HepG2 (cell line): ENCODE measurements at regions not wholly inside any gene's neighbourhood (a gene's known extent, or its start where the extent isn't known, plus 50 kb on each side); places are given as distances from the start of the nearest gene placed in this dataset.

Source experiments
- ATAC-seq: fragments of 200-7000 bp; cut with Tn5 transposase; 3 replicates; pipeline ENCODE4 v1.9.1; 2020; ENCODE audit warnings: mild to moderate bottlenecking, moderate library complexity
- BruUV-seq: library from RNA; stranded (reverse); fragments of 400-500 nt; replicated peaks from 2 replicates; lab custom pipeline; 2021; lab: Mats Ljungman, UMichigan
- CTCF ChIA-PET: fragments of 300-600 bp; formaldehyde crosslinking; extraction: SDS; loops from one replicate; lab custom pipeline; 2021; ENCODE audit warnings: low total read pairs, inconsistent platforms, low intra/inter-chr PET ratio; lab: Yijun Ruan, JAX
- POLR2A ChIA-PET: fragments of 350-600 bp; sonication (Branson Sonifier 250); formaldehyde crosslinking; loops from one replicate; lab custom pipeline; 2020; ENCODE audit warnings: antibody characterized with exemption, inconsistent platforms; lab: Yijun Ruan, JAX
- DNase-seq: peaks from one replicate; pipeline ENCODE4 v3.0.0-alpha.2; 2015; ENCODE audit warnings: low spot score
- FAIRE-seq: peaks from 3 replicates; lab custom pipeline; 2011; peaks lifted over from hg19 to GRCh38; lab: Jason Lieb, UNC
- H2AFZ ChIP-seq: one replicate; pipeline ENCODE4 v1.6.1; 2011; ENCODE audit warnings: low read length, inconsistent platforms
- H3K27ac ChIP-seq: fragments of 300-600 bp; 3 replicates; pipeline ENCODE4 v1.8.0; 2011; ENCODE audit warnings: mixed run types, mild to moderate bottlenecking, mixed read lengths, low read length, inconsistent platforms; ENCODE audit not compliant: insufficient read depth; ENCODE audit errors: extremely low read length
- H3K27me3 ChIP-seq, 2 experiments: fragments of 200-600 bp in 1 of 2; 2 replicates in 1 of 2; 3 replicates in 1 of 2; pipeline versions ENCODE4 v1.6.0 to v1.8.0; 2011; ENCODE audit warnings: low read length in 2 of 2, mild to moderate bottlenecking in 2 of 2, moderate library complexity in 2 of 2, inconsistent platforms in 1 of 2; ENCODE audit not compliant: insufficient read depth in 2 of 2, control insufficient read depth in 1 of 2
- H3K36me3 ChIP-seq, 2 experiments: fragments of 200-600 bp in 1 of 2; replicated peaks in 1 of 2; 2 replicates in 1 of 2; 3 replicates in 1 of 2; pipeline versions ENCODE4 v1.5.1 to v1.8.0; 2011; ENCODE audit warnings: low read length in 2 of 2, inconsistent platforms in 1 of 2; ENCODE audit not compliant: insufficient read depth in 2 of 2, control insufficient read depth in 1 of 2
- H3K4me1 ChIP-seq: 2 replicates; pipeline ENCODE4 v1.5.1; 2012; ENCODE audit warnings: low read length, inconsistent platforms; ENCODE audit not compliant: insufficient read depth
- H3K4me2 ChIP-seq: 2 replicates; pipeline ENCODE4 v1.6.0; 2011; ENCODE audit warnings: low read depth, low read length, inconsistent platforms
- H3K4me3 ChIP-seq, 3 experiments: fragments of 200-600 bp in 1 of 3; sonication (generic), shearing (Covaris generic) in 1 of 3; replicated peaks in 1 of 3; 2 replicates each; pipeline ENCODE4 v1.5.1; 2011 to 2016; ENCODE audit warnings: low read length in 3 of 3, inconsistent platforms in 2 of 3, low read depth in 2 of 3, mild to moderate bottlenecking in 2 of 3, control low read depth in 1 of 3, mixed read lengths in 1 of 3; ENCODE audit not compliant: insufficient read depth in 1 of 3
- H3K79me2 ChIP-seq: one replicate; pipeline ENCODE4 v1.6.1; 2011; ENCODE audit warnings: low read length, inconsistent platforms; ENCODE audit not compliant: insufficient read depth
- H3K9ac ChIP-seq: 2 replicates; pipeline ENCODE4 v1.6.0; 2011; ENCODE audit warnings: mild to moderate bottlenecking, low read depth, low read length, inconsistent platforms; ENCODE audit not compliant: insufficient read depth
- H3K9me3 ChIP-seq: 2 replicates; pipeline ENCODE4 v1.5.1; 2012; ENCODE audit warnings: mild to moderate bottlenecking, low read length
- H4K20me1 ChIP-seq: 2 replicates; pipeline ENCODE4 v1.6.0; 2011; ENCODE audit warnings: inconsistent platforms, mild to moderate bottlenecking, low read length, moderate library complexity; ENCODE audit not compliant: insufficient read depth
- HCFC1 ChIP-seq: fragments of 150-350 bp; IDR thresholded peaks from 2 replicates; pipeline ENCODE4 v1.6.1; 2014; ENCODE audit warnings: low read depth, low read length
- ISL2 ChIP-seq: sonication (generic); formaldehyde crosslinking; IDR thresholded peaks from 2 replicates; pipeline ENCODE4 v1.5.0; 2020; ENCODE audit warnings: missing genetic modification reagents
- KLF9 ChIP-seq: IDR thresholded peaks from 2 replicates; pipeline ENCODE4 v1.6.1; 2016; ENCODE audit warnings: low read depth
- NFE2 ChIP-seq: sonication (generic); formaldehyde crosslinking; IDR thresholded peaks from 2 replicates; pipeline ENCODE4 v1.4.0; 2020; ENCODE audit warnings: missing genetic modification reagents
- RBM39 ChIP-seq: fragments of 200-400 bp; formaldehyde crosslinking; IDR thresholded peaks from one replicate; pipeline ENCODE4 v1.6.1; 2018; ENCODE audit warnings: antibody characterized with exemption, mild to moderate bottlenecking, low read depth, low read length; ENCODE audit not compliant: poor library complexity, severe bottlenecking
- TRIM24 ChIP-seq: sonication (generic); formaldehyde crosslinking; IDR thresholded peaks from 2 replicates; pipeline ENCODE4 v1.8.0; 2022; ENCODE audit warnings: mild to moderate bottlenecking, missing genetic modification reagents
- ZNF180 ChIP-seq: sonication (generic); formaldehyde crosslinking; IDR thresholded peaks from 2 replicates; pipeline ENCODE4 v1.4.0; 2020; ENCODE audit warnings: low read depth, missing genetic modification reagents, borderline replicate concordance
- ZNF282 ChIP-seq: fragments of 450-650 bp; IDR thresholded peaks from 2 replicates; pipeline ENCODE4 v1.6.1; 2018; ENCODE audit not compliant: partially characterized antibody
- ZNF672 ChIP-seq: sonication (generic); formaldehyde crosslinking; IDR thresholded peaks from 2 replicates; pipeline ENCODE4 v1.8.1; 2022; ENCODE audit warnings: missing genetic modification reagents
- WGBS: methylation state at CpG from one replicate; pipeline ENCODE4 v1.1.6; 2017; ENCODE audit warnings: low lambda C conversion rate; 5-methylcytosine and 5-hydroxymethylcytosine counted together
- in situ Hi-C: cut with HindIII; loops from 2 replicates; pipeline ENCODE4 v1.10.0; 2017; ENCODE audit warnings: low pct_unique_long_range_greater_than_20kb; ENCODE audit not compliant: extremely low pct_ligation_motif_present
- intact Hi-C: fragments of 100-400 bp; cut with micrococcal nuclease; formaldehyde crosslinking; loops from one replicate; pipeline ENCODE4 v1.10.0; 2022; ENCODE audit not compliant: unreplicated experiment
- TF ChIP-seq, protein P1 (sequence below): sonication (generic); formaldehyde crosslinking; conservative IDR thresholded peaks from 2 replicates; pipeline ENCODE4 v1.8.1; 2023; ENCODE audit warnings: missing genetic modification reagents
- TF ChIP-seq, protein P2 (sequence below): sonication (generic); formaldehyde crosslinking; IDR thresholded peaks from 2 replicates; pipeline ENCODE4 v1.4.0; 2020; ENCODE audit warnings: missing genetic modification reagents, borderline replicate concordance
- TF ChIP-seq, protein P3 (sequence below): sonication (generic); formaldehyde crosslinking; IDR thresholded peaks from 2 replicates; pipeline ENCODE4 v1.5.0; 2020; ENCODE audit warnings: mild to moderate bottlenecking, missing genetic modification reagents

DNA sequence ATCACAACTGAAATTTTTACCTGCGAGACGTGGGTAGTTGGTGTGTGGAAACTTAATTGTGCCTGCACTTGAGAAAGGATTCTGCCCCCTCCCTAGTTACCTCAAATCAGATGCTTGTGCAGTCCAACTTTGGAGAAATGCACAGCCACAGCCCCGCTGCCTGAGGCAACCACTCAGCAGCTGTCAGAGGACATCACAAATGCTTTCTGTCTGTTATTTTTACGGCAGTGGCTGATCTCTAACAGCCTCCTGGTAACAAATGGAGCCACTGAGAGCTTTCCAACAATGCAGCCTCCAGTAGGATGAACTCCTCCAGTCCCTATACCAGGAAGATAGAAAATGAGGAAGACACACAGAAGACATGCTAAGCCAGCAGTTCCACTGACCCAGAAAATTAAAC, 712.2 kb upstream of the GHITM start:
- intact Hi-C loops (no loop called here), in situ Hi-C loops (no loop called here)
- peaks cover 94% of the 10 kb centered on the region for H3K9me3 ChIP-seq
- no peak overlapping the region for H3K4me2 ChIP-seq
- no peaks in the 10 kb centered on the region for H3K27me3 ChIP-seq
- no peaks in the 10 kb centered on the region for H3K36me3 ChIP-seq
- no peaks in the 10 kb centered on the region for H3K79me2 ChIP-seq
- no peak overlapping the region for H3K4me3 ChIP-seq
- H2AFZ ChIP-seq, result no peak overlapping the region
- no peak for FAIRE-seq
- WGBS, result 0% methylated on average over 4 of the region's 4 CpGs
- DNase-seq, result no peak
- no peaks in the 10 kb centered on the region for H4K20me1 ChIP-seq
- no peak for ATAC-seq
- H3K9ac ChIP-seq, result no peak overlapping the region
- H3K4me1 ChIP-seq, result no peaks in the 10 kb centered on the region
- TF ChIP-seq TRIM24 (no peak), ZNF672 (CRISPR knock-in tag) (no peak), ZNF282 (no peak), NFE2 (no peak)
- TF ChIP-seq, protein P1, sequence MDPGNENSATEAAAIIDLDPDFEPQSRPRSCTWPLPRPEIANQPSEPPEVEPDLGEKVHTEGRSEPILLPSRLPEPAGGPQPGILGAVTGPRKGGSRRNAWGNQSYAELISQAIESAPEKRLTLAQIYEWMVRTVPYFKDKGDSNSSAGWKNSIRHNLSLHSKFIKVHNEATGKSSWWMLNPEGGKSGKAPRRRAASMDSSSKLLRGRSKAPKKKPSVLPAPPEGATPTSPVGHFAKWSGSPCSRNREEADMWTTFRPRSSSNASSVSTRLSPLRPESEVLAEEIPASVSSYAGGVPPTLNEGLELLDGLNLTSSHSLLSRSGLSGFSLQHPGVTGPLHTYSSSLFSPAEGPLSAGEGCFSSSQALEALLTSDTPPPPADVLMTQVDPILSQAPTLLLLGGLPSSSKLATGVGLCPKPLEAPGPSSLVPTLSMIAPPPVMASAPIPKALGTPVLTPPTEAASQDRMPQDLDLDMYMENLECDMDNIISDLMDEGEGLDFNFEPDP (CRISPR knock-in tag), result no peak
- POLR2A ChIA-PET, result no interaction called here
- BruUV-seq, result no TSS peak
- CTCF ChIA-PET, result no interaction called here
- H3K27ac ChIP-seq, result no peak overlapping the region

DNA sequence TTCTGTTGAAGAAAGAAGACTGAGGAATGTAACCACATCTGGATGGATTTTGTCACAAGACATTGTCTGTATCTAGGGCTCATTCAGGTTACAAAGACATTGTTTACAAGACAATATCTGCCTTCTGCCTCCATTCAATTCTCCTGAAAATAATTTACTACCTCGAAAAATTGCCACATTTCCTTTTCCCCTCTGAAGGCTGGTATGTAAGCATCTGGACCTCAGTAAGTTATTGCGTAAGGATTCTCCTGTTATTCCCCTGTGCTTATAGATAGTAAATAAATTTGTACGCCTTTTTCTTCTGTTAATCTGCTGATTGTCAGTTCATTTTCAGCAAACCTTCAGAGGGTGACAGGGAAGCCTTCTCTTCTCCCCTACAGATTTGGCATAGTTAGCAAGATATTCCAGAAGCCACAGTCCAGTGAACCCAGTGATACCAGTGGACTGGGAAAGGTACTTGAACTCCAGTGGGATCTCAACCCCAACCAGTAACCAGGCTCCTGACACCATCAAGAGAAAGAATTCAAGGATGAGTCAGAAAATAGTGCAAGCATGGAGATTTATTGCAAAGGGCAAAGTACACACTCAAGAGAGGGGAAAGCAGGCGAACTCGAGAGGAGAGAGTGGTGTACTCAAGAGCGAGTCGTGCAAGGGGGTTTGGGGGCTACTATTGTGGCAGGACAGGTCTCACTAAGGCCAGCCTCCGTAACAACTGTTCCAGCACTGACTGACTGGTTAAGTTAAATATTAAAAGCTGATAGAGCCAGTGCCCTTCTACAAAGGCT, 706.9 kb upstream of the GHITM start:
- H2AFZ ChIP-seq, result no peak overlapping the region
- no peaks in the 10 kb centered on the region for H3K27me3 ChIP-seq
- no peak overlapping the region for H3K9ac ChIP-seq
- no peaks in the 10 kb centered on the region for H4K20me1 ChIP-seq
- H3K9me3 ChIP-seq, result peaks cover 94% of the 10 kb centered on the region
- in situ Hi-C loops (no loop called here), intact Hi-C loops (no loop called here)
- no peak overlapping the region for H3K4me3 ChIP-seq
- no TSS peak for BruUV-seq
- H3K27ac ChIP-seq, result no peak overlapping the region
- H3K36me3 ChIP-seq, result no peaks in the 10 kb centered on the region
- ChIA-PET CTCF (no interaction called here), POLR2A (no interaction called here)
- FAIRE-seq (no peak), DNase-seq (no peak), ATAC-seq (no peak)
- 13% methylated on average over 8 of the region's 8 CpGs for WGBS
- no peak overlapping the region for H3K4me2 ChIP-seq
- H3K79me2 ChIP-seq, result no peaks in the 10 kb centered on the region
- no peaks in the 10 kb centered on the region for H3K4me1 ChIP-seq
- no peak for TF ChIP-seq HCFC1
- TF ChIP-seq, protein P2, sequence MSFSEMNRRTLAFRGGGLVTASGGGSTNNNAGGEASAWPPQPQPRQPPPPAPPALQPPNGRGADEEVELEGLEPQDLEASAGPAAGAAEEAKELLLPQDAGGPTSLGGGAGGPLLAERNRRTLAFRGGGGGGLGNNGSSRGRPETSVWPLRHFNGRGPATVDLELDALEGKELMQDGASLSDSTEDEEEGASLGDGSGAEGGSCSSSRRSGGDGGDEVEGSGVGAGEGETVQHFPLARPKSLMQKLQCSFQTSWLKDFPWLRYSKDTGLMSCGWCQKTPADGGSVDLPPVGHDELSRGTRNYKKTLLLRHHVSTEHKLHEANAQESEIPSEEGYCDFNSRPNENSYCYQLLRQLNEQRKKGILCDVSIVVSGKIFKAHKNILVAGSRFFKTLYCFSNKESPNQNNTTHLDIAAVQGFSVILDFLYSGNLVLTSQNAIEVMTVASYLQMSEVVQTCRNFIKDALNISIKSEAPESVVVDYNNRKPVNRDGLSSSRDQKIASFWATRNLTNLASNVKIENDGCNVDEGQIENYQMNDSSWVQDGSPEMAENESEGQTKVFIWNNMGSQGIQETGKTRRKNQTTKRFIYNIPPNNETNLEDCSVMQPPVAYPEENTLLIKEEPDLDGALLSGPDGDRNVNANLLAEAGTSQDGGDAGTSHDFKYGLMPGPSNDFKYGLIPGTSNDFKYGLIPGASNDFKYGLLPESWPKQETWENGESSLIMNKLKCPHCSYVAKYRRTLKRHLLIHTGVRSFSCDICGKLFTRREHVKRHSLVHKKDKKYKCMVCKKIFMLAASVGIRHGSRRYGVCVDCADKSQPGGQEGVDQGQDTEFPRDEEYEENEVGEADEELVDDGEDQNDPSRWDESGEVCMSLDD (CRISPR knock-in tag), result no peak
- TF ChIP-seq ZNF180, result no peak
- no peak for TF ChIP-seq KLF9
- TF ChIP-seq, protein P3, sequence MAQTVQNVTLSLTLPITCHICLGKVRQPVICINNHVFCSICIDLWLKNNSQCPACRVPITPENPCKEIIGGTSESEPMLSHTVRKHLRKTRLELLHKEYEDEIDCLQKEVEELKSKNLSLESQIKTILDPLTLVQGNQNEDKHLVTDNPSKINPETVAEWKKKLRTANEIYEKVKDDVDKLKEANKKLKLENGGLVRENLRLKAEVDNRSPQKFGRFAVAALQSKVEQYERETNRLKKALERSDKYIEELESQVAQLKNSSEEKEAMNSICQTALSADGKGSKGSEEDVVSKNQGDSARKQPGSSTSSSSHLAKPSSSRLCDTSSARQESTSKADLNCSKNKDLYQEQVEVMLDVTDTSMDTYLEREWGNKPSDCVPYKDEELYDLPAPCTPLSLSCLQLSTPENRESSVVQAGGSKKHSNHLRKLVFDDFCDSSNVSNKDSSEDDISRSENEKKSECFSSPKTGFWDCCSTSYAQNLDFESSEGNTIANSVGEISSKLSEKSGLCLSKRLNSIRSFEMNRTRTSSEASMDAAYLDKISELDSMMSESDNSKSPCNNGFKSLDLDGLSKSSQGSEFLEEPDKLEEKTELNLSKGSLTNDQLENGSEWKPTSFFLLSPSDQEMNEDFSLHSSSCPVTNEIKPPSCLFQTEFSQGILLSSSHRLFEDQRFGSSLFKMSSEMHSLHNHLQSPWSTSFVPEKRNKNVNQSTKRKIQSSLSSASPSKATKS (CRISPR knock-in tag), result no peak
- no peak for TF ChIP-seq ISL2 (CRISPR knock-in tag)
- TF ChIP-seq RBM39, result no peak
